OCI-LY7 (cell line): ENCODE measurements at regions not wholly inside any gene's neighbourhood (a gene's known extent, or its start where the extent isn't known, plus 50 kb on each side); places are given as distances from the start of the nearest gene placed in this dataset.

Experiments used
- BruUV-seq: library from RNA; stranded (reverse); fragments of 400-500 nt; replicated peaks from 2 replicates; lab custom pipeline; 2021; lab: Mats Ljungman, UMichigan
- CTCF ChIA-PET: fragments of 300-600 bp; sonication (Branson Sonifier 250); formaldehyde crosslinking; loops from one replicate; lab custom pipeline; 2022; ENCODE audit warnings: antibody characterized with exemption; ENCODE audit not compliant: unreplicated experiment; lab: Charles Lee
- POLR2A ChIA-PET: fragments of 300-600 bp; sonication (Branson Sonifier 250); formaldehyde crosslinking; loops from one replicate; lab custom pipeline; 2022; ENCODE audit warnings: antibody characterized with exemption; lab: Charles Lee
- DNase-seq: peaks from one replicate; pipeline ENCODE4 v3.0.0-alpha.2; 2015; ENCODE audit warnings: low spot score
- H2AFZ ChIP-seq: fragments of 200-600 bp; sonication (generic), shearing (Covaris generic); 2 replicates; pipeline ENCODE4 v1.6.1; 2014; ENCODE audit warnings: mild to moderate bottlenecking, antibody characterized with exemption, low read length, moderate library complexity
- H3K27ac ChIP-seq: fragments of 200-600 bp; sonication (generic); 2 replicates; pipeline ENCODE4 v1.5.1; 2014; ENCODE audit warnings: mixed run types, low read depth, mild to moderate bottlenecking, moderate library complexity, low read length, inconsistent platforms; ENCODE audit not compliant: poor library complexity, severe bottlenecking
- H3K36me3 ChIP-seq: fragments of 200-600 bp; sonication (generic); 2 replicates; pipeline ENCODE4 v1.6.1; 2014; ENCODE audit warnings: mild to moderate bottlenecking, antibody characterized with exemption, low read length, moderate library complexity, mixed read lengths; ENCODE audit not compliant: insufficient read depth
- H3K4me1 ChIP-seq: fragments of 200-600 bp; sonication (generic); 2 replicates; pipeline ENCODE4 v1.5.1; 2014; ENCODE audit warnings: mild to moderate bottlenecking, low read length; ENCODE audit not compliant: insufficient read depth, poor library complexity, severe bottlenecking
- H3K4me2 ChIP-seq: fragments of 200-600 bp; sonication (generic); 2 replicates; pipeline ENCODE4 v1.6.1; 2014; ENCODE audit warnings: mild to moderate bottlenecking, low read length
- H3K4me3 ChIP-seq: fragments of 200-600 bp; sonication (generic); 2 replicates; pipeline ENCODE4 v1.5.1; 2014; ENCODE audit warnings: mild to moderate bottlenecking, low read depth, low read length; ENCODE audit not compliant: poor library complexity, severe bottlenecking
- H3K79me2 ChIP-seq: fragments of 200-600 bp; sonication (generic); 2 replicates; pipeline ENCODE4 v1.6.1; 2016; ENCODE audit warnings: low read depth, mild to moderate bottlenecking, low read length, moderate library complexity, mixed read lengths; ENCODE audit not compliant: insufficient read depth
- H3K9me2 ChIP-seq: fragments of 200-600 bp; sonication (generic); 2 replicates; pipeline ENCODE4 v1.6.1; 2016; ENCODE audit warnings: mild to moderate bottlenecking, low read length, mixed read lengths; ENCODE audit not compliant: insufficient read depth
- H3K9me3 ChIP-seq: fragments of 200-600 bp; sonication (generic); 2 replicates; pipeline ENCODE4 v1.6.1; 2014; ENCODE audit warnings: mild to moderate bottlenecking, mixed run types, low read length, mixed read lengths
- H4K20me1 ChIP-seq: fragments of 200-600 bp; sonication (generic); 2 replicates; pipeline ENCODE4 v1.6.1; 2014; ENCODE audit warnings: mild to moderate bottlenecking, antibody characterized with exemption, low read length, moderate library complexity, mixed read lengths; ENCODE audit not compliant: insufficient read depth
- EZH2phosphoT487 ChIP-seq: fragments of 200-600 bp; sonication (generic); IDR thresholded peaks from 2 replicates; pipeline ENCODE4 v1.6.1; 2018; ENCODE audit warnings: low read depth, borderline replicate concordance, mild to moderate bottlenecking, mixed run types, antibody characterized with exemption, low read length, moderate library complexity, mixed read lengths
- intact Hi-C: fragments of 100-400 bp; cut with micrococcal nuclease; formaldehyde crosslinking; loops from one replicate; pipeline ENCODE4 v1.10.0; 2022; ENCODE audit not compliant: unreplicated experiment
- TF ChIP-seq, protein P1 (sequence below): fragments of 200-600 bp; sonication (generic); conservative IDR thresholded peaks from 2 replicates; pipeline ENCODE4 v1.5.1; 2014; ENCODE audit warnings: mild to moderate bottlenecking, antibody characterized with exemption, low read length, moderate library complexity, mixed read lengths

DNA sequence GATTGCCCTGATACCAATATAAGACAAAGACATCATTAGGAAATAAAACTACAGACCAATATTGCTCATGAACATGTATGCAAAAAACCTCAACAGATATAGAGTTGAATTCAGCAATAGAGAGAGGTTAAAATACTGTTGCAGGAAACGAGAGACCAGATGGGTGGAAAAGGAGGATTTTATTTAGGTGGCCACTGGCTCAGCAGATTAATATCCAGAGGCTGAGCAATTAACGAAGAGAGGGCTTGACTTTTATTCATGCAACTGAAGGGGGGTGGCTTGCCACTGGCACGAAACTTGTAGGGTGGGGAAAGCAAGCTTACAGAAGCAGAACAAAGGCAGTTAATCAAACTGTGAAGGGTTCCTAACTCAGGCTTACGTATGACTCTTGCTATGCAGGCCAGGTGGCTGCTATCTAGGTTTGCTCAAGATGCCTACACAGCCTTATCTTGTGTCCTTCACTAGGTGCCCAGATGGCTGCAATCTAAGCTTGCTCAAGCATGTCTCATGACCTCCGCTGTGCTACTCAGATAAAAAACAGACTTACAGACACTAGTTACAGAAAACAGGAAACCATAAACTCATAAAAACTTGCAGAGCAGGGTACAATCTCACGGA, 126.4 kb downstream of the MMUT start:
- H3K9me3 ChIP-seq = no peaks in the 10 kb centered on the region
- H3K4me1 ChIP-seq = no peaks in the 10 kb centered on the region
- H3K9me2 ChIP-seq = no peaks in the 10 kb centered on the region
- no peaks in the 10 kb centered on the region for H4K20me1 ChIP-seq
- intact Hi-C loops = no loop called here
- ChIA-PET POLR2A (no interaction called here), CTCF (no interaction called here)
- H3K27ac ChIP-seq = no peak overlapping the region
- peak; percentile 23 for DNase-seq
- no peaks in the 10 kb centered on the region for H3K36me3 ChIP-seq
- no TSS peak for BruUV-seq
- no peak overlapping the region for H3K4me3 ChIP-seq
- no peak overlapping the region for H3K4me2 ChIP-seq
- no peaks in the 10 kb centered on the region for H3K79me2 ChIP-seq
- TF ChIP-seq, protein P1, sequence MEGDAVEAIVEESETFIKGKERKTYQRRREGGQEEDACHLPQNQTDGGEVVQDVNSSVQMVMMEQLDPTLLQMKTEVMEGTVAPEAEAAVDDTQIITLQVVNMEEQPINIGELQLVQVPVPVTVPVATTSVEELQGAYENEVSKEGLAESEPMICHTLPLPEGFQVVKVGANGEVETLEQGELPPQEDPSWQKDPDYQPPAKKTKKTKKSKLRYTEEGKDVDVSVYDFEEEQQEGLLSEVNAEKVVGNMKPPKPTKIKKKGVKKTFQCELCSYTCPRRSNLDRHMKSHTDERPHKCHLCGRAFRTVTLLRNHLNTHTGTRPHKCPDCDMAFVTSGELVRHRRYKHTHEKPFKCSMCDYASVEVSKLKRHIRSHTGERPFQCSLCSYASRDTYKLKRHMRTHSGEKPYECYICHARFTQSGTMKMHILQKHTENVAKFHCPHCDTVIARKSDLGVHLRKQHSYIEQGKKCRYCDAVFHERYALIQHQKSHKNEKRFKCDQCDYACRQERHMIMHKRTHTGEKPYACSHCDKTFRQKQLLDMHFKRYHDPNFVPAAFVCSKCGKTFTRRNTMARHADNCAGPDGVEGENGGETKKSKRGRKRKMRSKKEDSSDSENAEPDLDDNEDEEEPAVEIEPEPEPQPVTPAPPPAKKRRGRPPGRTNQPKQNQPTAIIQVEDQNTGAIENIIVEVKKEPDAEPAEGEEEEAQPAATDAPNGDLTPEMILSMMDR = no peak
- no peak for TF ChIP-seq EZH2phosphoT487
- H2AFZ ChIP-seq = no peak overlapping the region

- CTCF ChIA-PET = no interaction called here
Observed at GRCh38 chr6:49333345-49334125, 129.5 kb downstream of the MMUT start.

More at GRCh38 chr6:49333345-49334125, 129.5 kb downstream of the MMUT start:
- DNase-seq = no peak
- H3K4me1 ChIP-seq = no peaks in the 10 kb centered on the region
- H4K20me1 ChIP-seq = no peaks in the 10 kb centered on the region
- POLR2A ChIA-PET = interaction anchor here (0.6 kb wide), 1 partner anchor 12 kb away, joined by 3 read pairs; no protein-coding TSS in a partner anchor
- H3K9me2 ChIP-seq = no peaks in the 10 kb centered on the region
- no peak for TF ChIP-seq EZH2phosphoT487
- TF ChIP-seq, protein P1 = no peak
- H2AFZ ChIP-seq = no peak overlapping the region
- no TSS peak for BruUV-seq
- intact Hi-C loops = no loop called here
- no peak overlapping the region for H3K4me2 ChIP-seq
- H3K27ac ChIP-seq = no peak overlapping the region
- no peaks in the 10 kb centered on the region for H3K79me2 ChIP-seq
- H3K9me3 ChIP-seq = no peaks in the 10 kb centered on the region
- no peak overlapping the region for H3K4me3 ChIP-seq
- H3K36me3 ChIP-seq = no peaks in the 10 kb centered on the region
